Stimulated activated CD4-positive, alpha-beta T cell treated with anti-CD3 and anti-CD28 coated beads, Interleukin-2, amount 100 ng/mL, for 4 hours (primary cell): ENCODE measurements at regions not wholly inside any gene's neighbourhood (a gene's known extent, or its start where the extent isn't known, plus 50 kb on each side); places are given as distances from the start of the nearest gene placed in this dataset.
"Not testable (repeated sequence)": the region's sequence is repeated elsewhere in the genome, so short reads cannot be mapped to it uniquely, and the experiment has no call there.

Experiments
- DNase-seq: peaks from one replicate; pipeline ENCODE4 v3.0.0-alpha.2; 2020; ENCODE audit warnings: low read depth

DNA sequence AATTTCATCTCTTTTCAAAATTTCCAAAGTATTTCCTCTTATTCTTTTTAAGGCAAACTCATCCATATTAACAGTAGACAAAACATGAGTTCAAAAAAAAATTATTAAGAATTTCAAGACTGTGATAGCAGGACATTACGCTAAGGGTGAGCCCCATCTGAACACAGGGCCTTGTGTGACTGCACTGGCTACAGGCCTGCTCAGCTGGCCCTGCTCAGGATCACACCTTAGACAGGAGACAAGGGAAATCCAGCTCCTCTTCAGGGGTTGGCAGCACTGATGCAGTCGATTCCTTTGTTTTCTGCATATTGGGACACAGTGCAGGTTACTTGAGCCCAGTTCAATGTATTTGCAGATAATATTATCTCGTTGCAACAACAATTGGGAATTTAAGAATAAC is 444.7 kb downstream of the PLK2 start:
- DNase-seq = no peak

DNA sequence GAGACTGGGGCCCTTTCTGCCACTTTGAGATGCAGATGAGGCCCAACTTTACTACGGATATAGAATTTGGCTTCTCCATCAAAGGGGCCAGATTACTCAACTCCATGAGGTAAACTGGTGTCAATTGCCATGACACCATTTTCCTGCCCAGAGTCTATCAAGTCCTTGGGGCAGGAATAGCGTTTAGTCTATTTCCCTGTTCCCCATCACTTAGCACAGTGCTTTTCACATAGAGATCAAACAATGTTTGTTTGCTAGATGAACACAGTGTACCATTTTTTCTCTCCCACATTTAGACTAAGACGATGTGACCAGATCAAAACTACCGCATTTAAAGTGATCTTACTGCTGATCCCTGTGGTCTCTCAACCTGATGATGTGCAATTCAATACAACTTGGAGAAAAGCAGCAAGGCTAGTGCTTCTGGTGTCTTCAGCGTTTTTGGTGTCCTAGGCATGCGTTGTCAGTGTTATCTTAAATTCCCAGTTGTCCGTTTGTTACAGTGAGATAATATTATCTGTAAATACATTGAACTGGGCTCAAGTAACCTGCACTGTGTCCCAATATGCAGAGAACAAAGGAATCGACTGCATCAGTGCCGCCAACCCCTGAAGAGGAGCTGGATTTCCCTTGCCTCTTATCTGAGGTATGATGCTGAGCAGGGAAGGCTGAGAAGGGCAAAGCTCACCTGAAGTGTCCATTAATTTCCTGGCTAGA is 446.2 kb downstream of the PLK2 start:
- DNase-seq = no peak

DNA sequence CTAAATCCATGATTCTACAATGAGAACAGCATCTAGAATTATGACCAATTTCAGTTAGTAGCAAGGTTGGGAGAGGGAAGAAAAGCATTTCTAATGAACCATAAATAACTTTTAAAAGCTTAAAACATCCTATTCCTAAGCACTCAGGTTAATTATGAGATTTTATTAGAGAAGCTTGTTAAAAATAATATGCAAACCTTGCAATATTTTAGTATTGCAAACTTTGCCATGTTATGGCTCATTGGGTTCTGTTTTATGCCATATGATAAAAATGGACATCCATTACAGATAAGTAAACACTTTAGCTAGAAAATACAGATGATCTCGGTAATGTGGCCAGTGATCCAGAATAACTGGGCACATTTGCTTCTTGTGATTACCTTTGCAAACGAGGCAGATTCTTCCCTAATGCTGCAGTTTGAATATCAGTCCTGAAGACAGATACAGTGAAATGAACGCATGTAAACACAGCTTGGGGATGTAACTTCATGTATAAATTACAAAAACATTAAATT is 447.0 kb downstream of the PLK2 start:
- DNase-seq = no peak

DNA sequence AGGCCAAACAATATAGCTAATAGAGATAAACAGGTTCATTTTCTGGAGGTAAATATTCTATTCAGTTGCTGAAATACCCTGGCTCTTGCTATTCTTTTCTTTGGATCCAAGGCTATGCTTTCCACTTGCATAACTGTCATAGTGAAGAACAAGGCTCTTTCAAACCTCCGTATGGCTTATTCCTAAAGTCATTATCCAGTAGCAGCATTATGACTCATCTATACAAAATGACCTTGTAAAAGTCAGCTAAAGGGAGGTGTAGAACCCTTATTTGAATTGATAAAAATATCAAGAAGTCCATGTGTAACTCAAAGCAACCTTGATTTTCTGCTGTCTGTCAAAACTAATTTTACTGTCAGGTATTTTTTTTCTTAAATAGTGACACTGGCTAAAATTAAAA is 447.8 kb downstream of the PLK2 start:
- no peak for DNase-seq

DNA sequence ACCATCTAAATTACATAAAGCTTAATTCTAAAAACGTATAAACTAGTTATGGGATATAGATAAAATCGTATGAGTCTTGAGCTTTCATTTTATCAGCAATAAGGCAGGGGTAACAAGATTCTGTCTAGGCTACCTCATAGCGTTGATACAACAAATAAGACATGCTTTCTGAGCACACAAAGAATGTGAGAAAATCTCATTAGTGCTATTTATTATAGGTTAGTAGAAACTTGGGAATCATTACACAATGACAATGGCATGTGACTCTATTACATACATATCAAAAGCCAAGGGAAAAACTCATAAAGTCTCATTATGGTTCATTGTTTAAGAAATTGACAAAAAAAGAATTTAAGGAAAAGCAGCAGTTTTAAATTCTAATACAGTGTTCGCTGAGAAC is 448.6 kb downstream of the PLK2 start:
- no peak for DNase-seq

DNA sequence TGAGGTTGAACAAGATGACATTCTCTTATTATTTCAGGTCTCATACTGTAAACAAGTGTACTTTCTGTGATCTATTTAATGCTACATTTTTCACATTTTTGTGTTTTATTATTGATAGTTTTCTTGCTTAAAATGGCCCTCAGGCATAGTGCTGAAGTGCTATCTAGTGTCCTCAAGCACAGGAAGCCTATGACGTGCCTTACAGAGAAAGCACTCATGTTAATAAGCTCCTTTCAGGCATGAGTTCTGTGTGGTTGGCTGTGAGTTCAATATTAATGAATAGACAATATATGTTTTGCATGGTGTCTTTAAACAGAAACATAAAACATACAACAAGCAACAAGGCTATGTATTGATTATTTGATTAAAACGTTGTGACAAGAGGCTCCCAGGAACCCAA is 450.1 kb downstream of the PLK2 start:
- no peak for DNase-seq

DNA sequence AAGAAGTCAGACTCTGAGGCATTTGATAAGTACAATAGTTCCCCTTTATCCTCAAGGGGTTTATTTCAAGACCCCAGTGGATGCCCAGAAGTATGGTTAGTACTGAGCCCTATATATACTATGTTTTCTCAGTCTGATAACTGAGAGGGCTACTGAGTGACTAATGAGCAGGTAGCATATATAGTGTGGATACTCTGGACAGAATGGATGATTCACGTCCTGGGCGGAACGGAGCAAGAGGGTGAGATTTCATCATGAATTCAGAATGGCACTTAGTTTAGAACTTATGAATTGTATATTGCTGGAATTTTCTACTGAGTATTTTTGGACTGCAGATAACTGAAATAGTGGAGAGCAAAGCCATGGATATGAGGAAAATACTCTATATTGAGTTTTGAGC is 457.6 kb downstream of the PLK2 start:
- no peak for DNase-seq

DNA sequence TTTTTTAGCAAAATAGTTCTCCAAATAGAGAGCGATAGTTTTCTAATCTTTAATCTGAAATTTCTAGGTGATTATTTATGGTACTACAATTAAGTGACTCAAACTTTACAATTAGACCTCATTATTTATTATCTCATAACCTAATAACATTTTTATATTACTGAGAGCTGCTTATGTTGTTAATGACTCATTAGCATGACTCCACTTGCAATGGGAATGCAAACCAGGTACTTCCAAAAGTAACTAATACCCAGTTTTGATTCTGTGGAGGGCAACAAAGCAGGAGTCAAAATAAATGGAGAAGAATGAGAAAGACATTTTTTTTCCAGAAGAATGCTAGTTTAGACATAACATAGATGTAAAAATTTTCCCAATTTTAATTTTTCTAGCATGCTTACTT is 466.0 kb downstream of the PLK2 start:
- no peak for DNase-seq

DNA sequence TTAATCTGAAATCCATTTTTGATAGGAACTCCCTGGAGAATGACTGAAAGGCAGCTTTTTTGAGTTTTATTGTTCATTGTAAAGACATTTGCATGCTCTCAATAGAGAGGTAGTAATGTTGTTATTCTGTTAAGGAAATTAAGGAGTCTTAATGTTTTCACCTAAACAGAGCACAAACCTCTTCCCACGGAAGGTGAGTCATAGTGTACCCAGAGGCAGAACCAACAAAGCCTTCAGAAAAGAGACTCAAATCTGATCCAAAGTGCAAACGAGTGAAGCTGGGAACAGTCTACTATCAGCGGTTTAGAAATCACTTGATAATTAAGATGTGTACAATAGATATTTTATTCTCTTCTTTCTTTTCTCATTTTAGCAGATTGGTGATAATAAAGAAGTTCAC is 470.5 kb downstream of the PLK2 start:
- no peak for DNase-seq

DNA sequence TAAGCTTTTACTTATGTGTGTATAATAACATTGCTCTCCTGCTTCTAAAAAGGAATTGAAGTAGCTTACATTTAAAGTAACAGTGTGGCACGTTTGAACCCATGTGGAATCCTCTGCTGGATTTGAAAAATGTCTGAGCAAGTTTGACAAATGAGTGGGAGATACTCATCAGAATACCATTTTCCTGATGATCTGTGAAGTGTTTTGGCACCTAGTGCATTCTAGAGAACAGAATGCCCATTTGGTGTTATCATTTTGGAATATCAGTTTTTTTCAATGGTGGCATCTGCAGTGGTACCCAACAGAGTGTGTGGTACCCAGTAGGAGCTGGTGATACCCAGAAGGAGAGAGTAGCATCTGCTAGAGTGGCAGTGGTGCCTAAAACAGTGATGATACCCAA is 471.1 kb downstream of the PLK2 start:
- DNase-seq = no peak

DNA sequence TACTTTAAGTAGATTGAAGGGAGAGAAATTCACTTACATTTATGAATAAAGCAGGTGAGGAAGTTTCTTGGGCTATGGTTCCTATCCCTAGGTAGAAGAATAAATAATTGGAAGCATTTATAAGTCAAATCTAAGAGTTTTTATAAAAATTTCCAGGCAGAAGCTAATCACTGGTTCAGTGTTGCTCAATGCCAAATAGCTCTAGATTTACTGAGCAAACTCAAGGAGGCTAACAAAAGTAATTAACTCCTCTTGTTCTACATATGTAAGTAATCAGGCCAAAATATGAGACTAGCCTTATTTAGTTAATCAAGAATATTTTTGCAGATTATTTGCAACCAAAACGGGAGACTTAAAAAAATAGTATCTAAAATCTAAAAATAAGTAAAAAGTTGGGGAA is 472.3 kb downstream of the PLK2 start:
- no peak for DNase-seq

DNA sequence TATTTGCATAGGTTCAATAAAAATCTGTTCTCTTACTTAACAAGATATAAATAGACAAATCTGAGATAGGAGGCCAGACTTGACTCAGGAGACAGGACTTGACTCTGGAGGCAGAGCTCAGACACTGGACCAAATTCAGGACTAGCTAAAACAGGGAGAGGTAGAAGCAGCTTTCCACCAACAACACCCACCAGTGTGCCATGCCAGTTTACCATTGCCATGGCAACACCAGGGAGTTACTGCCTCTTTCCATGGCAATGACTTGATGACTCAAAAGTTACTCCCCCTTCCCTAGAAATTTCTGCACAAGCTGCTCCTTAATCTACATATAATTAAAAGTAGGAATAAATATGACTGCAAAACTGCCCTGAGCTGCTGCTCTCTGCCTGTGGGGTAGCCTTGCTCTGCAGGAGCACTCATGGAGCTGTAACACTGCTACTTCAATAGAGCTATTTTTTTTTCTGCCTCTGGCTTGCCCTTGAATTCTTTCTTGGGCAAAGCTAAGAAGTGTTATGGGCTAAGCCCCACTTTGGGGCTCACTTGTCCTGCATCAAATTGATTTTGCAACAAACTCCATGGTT is 473.0 kb downstream of the PLK2 start:
- no peak for DNase-seq

DNA sequence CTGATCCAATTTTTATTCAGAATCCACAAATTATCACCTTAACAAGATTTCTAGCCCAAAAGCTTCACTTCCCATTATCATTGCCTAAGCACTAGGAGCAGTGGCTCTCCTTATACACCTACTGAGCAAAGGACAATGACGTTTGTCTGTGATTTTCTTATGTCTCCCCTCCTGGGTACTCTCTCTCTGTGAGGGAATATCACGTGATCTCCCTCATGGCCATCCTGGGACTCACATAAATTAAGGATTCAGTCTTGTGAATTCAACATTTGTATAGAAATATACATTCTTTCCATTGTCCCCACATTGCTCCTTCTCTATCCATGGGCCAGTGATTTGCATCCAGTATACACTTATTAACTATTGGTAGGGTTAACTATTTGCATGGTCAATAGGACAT is 476.5 kb downstream of the PLK2 start:
- no peak for DNase-seq

DNA sequence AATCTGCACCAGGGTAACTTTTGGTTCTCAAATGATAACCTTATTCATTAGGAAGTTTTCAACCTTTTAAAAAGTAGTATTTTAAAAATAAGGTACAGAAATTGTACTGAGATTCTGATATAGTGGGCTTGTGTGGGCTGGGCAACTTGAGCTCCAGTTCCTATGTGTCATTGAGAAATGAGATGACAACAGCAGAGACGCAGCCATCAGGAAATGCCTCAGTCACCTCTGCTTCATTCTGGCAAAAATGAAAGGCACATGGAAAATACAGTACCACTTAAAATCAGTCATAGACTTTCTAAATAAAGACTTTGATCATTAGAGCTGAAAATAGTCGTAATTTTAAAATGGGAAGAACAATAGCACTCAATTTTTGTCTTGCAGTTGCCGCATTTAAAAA is 480.2 kb downstream of the PLK2 start:
- no peak for DNase-seq

DNA sequence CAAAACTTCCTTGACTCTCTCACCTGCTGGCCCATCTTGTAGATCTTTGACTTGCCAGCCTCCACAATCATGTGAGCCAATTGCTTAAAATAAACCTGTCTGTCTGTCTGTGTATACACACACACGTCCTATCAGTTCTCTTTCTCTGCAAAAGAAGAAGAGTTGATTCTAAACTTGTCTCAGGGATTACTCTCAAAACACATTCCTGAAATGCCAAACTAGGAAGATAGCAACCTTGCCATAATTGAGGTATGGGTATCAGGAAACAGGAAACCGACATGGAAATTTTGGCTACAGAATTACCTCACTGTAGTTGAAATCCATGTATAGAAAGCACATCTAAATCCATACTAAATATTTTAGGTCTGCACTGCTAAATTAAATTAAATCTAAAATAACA is 483.4 kb downstream of the PLK2 start:
- no peak for DNase-seq

DNA sequence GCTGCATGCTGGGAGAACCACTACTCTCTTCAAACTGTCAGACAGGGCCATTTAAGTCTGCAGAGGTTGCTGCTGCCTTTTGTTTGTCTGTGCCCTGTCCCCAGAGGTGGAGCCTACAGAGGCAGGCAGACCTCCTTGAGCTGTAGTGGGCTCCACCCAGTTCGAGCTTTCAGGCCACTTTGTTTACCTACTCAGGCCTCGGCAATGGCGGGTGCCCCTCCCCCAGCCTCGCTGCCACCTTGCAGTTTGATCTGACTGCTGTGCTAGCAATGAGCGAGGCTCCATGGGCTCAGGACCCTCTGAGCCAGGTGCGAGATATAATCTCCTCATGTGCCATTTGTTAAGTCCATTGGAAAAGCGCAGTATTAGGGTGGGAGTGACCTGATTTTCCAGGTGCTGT is 487.8 kb downstream of the PLK2 start:
- not testable (repeated sequence) for DNase-seq

DNA sequence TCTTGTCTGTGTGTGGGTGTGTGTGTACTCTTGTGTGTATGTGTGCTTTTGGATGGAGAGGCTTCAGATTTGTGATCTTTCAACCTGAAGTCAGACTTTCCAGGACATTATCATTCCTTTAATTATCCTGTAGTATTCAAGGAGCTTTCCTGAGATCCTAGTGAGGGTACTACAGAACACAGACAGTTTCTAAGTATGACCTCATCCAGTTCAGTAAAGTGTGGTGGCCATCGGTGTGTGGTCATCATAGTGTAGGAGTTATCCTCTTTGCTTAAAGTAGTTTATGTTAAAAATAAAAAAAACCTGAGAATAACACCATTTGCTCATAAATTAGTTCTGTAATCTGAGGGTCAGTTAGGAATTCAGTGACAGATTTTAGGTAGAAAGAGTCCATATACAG is 478.0 kb upstream of the ACTBL2 start:
- no peak for DNase-seq

DNA sequence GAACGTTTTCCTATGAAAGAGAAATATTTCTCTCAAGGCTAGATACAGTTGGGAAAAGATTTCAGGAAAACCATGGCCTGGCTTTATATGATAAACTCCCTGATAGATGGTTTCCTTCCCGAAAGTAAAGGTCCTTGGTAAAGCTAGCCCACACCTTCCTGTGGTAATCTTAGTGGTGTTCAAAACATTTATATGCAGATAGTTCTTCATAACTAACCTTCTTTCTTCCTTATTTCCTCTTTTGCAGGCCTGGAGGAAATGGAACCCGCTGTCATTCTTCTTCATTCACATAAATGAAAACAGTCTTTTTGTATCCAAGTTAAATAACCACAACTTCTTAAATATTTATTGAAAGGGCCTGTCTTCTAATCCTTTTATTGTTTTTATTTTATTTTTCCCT is 474.0 kb upstream of the ACTBL2 start:
- DNase-seq = no peak

DNA sequence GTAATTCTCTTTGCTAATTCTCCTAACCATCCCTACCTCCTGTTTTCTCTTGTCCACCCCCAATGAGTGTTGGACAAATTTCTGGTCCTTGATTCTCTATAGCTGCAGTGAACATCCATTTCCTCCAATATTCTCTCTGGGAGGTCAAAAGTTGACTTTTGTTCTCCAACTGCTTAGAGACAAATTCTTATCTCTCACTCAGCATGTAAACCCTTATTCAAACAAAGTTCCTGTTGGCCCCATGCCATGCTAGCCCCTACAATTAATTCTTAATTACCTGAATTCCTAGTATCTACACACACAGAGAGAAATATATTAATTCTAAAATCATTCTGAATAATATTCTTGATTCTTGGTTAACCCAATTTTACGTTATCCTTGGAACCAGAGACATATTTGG is 472.9 kb upstream of the ACTBL2 start:
- no peak for DNase-seq

DNA sequence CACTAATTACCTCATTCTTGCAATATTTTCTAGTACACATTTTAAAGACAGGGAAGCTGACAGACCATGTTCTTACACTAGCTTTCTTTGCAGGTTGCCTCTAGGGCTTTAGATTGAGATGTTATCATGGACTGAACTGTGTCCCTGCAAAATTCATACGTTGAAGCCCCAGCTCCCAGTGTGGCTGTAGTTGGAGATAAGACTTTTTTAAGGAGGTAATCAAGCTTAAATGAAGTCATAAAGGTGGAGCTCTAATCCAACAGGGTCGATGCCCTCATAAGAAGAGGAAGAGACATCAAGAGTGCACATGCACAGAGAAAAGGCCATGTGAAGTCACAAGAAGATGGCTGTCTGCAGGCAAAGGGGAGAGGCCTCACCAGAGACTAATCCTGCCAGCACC is 471.2 kb upstream of the ACTBL2 start:
- DNase-seq = no peak

DNA sequence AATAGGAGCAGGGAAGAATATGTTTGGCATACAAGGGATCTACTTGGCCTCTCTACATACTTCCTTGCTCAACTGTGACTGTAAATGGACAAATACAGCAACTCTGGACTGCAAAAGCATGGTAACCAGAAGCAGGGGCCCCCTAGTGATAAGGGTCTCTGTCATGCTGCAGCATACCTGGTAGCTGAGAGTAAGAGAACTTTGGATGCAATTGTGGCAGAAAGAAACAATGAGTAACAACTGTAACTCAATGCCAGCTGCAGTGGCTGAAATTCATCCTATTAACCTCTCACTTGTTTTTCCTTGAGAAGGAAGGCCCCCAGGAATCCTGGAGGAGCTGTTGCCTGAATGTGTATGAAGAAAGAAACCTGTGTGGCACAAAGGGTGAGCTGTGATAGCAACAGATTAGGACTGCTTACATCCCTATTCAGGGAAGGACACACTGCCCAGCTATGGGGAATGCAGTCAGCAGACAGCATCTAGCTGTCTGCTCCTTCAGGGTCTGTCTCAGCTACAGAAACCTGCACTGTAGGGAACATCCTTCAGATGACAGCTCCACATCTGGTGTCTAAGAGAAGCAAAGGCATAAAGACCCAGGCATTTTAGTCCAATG is 468.1 kb upstream of the ACTBL2 start:
- no peak for DNase-seq

DNA sequence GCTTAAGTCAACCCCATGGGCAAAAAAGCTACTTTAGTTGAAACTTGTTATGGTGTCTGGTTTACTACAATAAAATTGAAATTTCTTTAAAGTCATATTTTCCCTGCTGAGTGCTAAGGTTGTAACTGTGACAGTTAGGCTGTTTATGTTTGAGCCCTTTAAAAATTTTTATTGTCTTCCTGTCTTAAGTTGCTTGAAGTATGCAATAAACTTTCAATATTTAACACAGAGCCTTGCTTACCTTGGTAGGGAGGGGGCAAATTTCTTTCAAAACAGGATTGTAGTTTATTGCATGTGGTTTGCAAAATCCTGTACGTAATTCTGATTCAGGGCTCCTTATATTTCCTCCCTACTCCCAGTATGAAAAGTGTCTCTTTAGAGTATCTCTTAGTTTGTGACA is 465.5 kb upstream of the ACTBL2 start:
- no peak for DNase-seq

DNA sequence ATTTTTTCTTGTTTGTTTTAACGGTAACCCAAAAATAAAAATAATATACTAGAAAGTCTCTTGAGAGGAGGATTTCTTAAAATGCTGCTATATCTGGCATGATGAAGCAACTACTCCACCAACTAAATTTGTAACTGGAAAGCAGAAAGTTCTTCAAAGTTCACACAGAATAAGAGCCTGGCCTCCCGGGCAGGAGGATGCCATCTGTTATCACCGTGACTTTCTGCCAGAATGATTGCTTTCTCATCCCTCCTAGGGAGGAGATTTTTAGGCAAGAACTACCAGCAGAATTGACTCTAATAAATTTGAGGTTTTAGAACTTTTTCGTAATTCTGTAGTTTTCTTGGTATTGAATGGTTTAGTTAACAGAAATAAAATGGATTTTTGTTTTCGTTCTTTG is 464.6 kb upstream of the ACTBL2 start:
- DNase-seq = no peak

DNA sequence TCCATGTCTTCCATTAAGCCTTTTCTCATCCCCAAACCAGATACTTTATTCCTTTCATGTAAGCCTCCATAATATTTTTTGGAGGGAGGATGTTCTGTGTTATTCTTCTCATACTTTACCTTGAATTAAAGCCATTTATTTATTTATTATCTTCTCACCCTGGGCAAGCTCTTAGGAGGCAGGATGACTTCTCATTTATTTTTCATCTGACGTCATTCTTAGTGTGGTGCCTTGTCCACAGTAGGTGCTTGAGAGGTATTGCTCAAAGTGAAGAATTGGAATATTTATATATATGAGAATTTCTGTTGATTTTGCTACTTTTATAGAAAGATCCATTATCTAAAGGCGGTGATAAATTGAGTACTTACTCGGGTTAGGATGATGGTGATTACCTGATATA is 458.3 kb upstream of the ACTBL2 start:
- DNase-seq = no peak
